NCI-H510A (cell line): ENCODE measurements at regions not wholly inside any gene's neighbourhood (a gene's known extent, or its start where the extent isn't known, plus 50 kb on each side); places are given as distances from the start of the nearest gene placed in this dataset.

Experiments
- DNase-seq: peaks from one replicate; lab custom pipeline; 2025; lab: John Stamatoyannopoulos, UW

GRCh38 chr6:92050216-92050615, 1369.1 kb downstream of the EPHA7 start:
- no peak for DNase-seq

GRCh38 chr6:92047860-92048259, 1371.5 kb downstream of the EPHA7 start:
- DNase-seq: peak; percentile 28

- DNase-seq: no peak
Observed at GRCh38 chr6:92047152-92047850, 1372.1 kb downstream of the EPHA7 start.

- DNase-seq: no peak
Observed at GRCh38 chr6:92044312-92044711, 1375.0 kb downstream of the EPHA7 start.

GRCh38 chr6:92043777-92044176, 1375.6 kb downstream of the EPHA7 start:
- DNase-seq: no peak

GRCh38 chr6:92026878-92027277, 1392.5 kb downstream of the EPHA7 start:
- no peak for DNase-seq

GRCh38 chr6:92024881-92025280, 1394.5 kb downstream of the EPHA7 start:
- no peak for DNase-seq

- DNase-seq: no peak
Observed at GRCh38 chr6:92024110-92024509, 1395.2 kb downstream of the EPHA7 start.

- no peak for DNase-seq
Observed at GRCh38 chr6:92023410-92023966, 1395.9 kb downstream of the EPHA7 start.

- DNase-seq: no peak
Observed at GRCh38 chr6:92011681-92012245, 1407.6 kb downstream of the EPHA7 start.

GRCh38 chr6:92008757-92009502, 1410.4 kb downstream of the EPHA7 start:
- DNase-seq: no peak

GRCh38 chr6:92000112-92000511, 1413.2 kb upstream of the MAP3K7 start:
- DNase-seq: no peak

GRCh38 chr6:91994787-91995186, 1407.9 kb upstream of the MAP3K7 start:
- DNase-seq: no peak

GRCh38 chr6:91982559-91982958, 1395.7 kb upstream of the MAP3K7 start:
- DNase-seq: no peak

- no peak for DNase-seq
Observed at GRCh38 chr6:91976797-91977196, 1389.9 kb upstream of the MAP3K7 start.

- no peak for DNase-seq
Observed at GRCh38 chr6:91970700-91971099, 1383.8 kb upstream of the MAP3K7 start.

- no peak for DNase-seq
Observed at GRCh38 chr6:91965872-91966271, 1379.0 kb upstream of the MAP3K7 start.

GRCh38 chr6:91961671-91962070, 1374.8 kb upstream of the MAP3K7 start:
- DNase-seq: no peak

- no peak for DNase-seq
Observed at GRCh38 chr6:91961236-91961635, 1374.4 kb upstream of the MAP3K7 start.

- DNase-seq: no peak
Observed at GRCh38 chr6:91941838-91942237, 1355.0 kb upstream of the MAP3K7 start.

GRCh38 chr6:91940801-91941200, 1353.9 kb upstream of the MAP3K7 start:
- no peak for DNase-seq

GRCh38 chr6:91926827-91927226, 1340.0 kb upstream of the MAP3K7 start:
- DNase-seq: no peak

- no peak for DNase-seq
Observed at GRCh38 chr6:91926361-91926760, 1339.5 kb upstream of the MAP3K7 start.
